ENCODE measurements at regions not wholly inside any gene's neighbourhood (a gene's known extent, or its start where the extent isn't known, plus 50 kb on each side); places are given as distances from the start of the nearest gene placed in this dataset.
"Not testable (repeated sequence)": the region's sequence is repeated elsewhere in the genome, so short reads cannot be mapped to it uniquely, and the experiment has no call there.

DNA sequence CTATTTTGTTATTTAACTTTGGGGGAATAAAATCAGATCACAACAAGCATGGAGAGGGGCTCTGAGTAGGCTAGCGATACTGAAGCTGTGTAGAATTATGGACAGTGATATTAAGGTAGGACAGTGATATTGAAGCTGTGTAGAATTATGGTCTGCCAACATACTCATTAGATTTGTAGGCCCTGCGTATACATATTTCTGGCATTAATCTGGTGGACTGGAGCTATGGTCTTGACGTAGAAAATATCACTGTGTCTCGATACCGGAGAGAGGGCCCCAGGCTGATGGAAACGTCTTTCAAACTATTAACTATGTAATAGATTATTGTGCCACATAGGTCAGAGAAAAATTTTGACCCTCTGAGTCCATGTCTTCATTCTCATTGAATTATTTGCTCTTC is 511.4 kb downstream of the ADCYAP1 start:
- no peak for DNase-seq (ENCODE audit: low spot score)

DNA sequence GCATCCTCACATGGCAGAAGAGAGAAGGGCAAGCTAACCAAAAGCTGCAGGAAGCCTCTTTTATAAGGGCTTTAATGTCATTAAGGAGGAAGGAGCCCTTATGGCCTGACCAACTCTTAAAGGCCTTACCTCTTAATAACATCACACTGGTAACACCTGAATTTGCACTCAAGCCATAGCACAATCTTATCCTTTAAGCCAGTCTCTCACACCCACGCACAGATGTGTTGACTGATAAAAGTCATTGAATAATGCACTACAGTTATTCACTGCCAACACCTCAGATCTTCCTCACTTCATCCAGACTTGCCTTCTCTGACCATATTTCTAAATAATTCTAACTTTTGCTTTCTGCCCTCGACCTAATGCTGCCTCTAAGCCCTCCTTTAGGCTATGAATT is 516.8 kb downstream of the ADCYAP1 start:
- DNase-seq (ENCODE audit: low spot score), result no peak

DNA sequence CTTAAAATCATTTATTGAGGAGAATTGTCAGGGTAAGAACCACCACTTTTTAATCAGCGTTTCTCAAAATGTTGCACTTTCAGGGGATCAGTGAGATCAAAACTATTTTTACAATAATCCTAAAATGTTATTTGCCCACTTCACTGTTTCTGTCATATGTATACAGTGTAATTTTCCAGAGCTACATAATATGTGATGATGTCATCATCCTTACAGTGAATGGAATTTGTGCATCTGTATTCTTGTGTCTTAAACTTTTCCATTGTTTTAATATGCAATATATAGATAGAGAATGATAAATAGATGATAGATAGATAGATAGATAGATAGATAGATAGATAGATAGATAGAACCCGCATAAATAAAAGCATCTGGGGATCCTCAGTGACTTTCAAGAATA is 518.0 kb downstream of the ADCYAP1 start:
- DNase-seq (ENCODE audit: low spot score), result no peak

DNA sequence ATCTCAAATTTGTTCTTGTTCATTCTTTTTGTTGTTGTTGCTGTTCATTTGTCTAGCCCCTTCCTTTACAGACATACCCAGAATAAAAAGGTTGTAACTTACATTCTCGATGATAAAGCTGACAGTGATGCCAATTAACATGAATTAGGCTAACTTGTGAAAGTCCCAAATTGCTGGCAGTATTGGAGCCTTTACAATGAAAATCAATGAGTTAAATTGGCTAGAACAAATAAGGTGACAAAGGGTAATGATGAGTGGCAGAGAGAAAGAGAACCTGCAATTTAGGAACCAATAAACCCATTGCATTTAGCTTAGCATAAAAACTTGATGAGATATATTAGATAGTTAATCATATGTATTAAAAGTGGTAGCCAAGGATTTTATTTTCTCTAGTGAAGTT is 521.0 kb downstream of the ADCYAP1 start:
- DNase-seq (ENCODE audit: low spot score), result no peak

DNA sequence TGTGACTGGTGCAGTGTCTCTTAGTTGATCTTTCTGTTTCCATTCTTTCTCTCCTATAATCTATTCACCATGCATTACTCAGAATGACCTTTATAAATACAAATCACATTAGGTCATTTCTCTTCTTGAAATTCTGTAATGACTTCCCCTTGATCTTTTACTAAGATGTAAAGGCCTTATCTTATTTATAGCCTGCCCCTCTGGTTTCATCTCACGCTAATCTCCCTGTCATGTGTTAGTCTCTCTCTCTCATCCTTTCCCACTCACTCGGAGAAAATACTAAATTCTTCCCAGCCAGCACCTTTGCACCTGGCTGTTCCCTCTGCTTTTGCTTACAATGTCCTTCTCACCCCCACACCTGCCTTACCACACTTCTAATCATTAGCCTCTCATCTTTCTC is 530.8 kb downstream of the ADCYAP1 start:
- no peak for DNase-seq (ENCODE audit: low spot score)

DNA sequence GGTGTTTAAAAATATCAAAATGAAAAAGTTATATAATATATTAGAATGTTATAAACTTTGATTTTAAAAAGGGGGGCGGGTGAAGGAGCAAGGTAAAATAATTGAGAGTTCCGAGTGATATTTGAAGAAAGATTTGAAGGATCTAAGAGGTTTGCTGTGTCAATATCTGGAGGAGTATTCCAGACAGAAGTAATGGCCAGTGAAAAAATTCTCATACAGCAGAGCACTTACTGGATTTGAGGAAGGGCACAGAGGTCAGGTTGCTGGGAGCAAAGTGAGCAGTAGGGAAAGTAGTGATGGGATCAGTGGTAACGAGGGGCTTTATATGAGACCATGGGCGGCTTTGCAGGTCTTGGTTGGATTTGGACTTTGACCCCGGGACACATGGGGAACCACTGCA is 531.5 kb downstream of the ADCYAP1 start:
- DNase-seq (ENCODE audit: low spot score), result no peak

DNA sequence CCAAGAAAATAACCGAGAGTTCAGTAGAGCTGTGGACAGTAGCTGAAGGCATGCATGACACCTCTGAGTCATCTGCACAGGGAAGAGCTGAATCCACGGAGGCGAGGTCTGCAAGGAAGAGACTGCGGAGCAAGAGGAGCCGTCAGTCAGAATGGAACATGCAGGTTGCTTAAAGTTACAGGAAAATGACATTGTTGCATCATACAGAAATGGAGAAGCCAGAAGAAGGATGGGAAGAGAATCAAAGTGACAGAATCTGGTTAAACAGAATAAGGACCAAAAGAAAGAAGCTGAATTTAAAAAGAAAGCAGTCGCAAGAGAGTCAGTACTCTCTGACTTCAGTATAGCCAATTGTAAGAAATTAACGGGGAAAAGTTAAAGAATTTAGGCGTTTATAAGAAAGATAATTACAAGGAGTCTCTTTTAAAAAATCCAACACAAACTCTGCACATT is 533.8 kb downstream of the ADCYAP1 start:
- DNase-seq (ENCODE audit: low spot score), result no peak

DNA sequence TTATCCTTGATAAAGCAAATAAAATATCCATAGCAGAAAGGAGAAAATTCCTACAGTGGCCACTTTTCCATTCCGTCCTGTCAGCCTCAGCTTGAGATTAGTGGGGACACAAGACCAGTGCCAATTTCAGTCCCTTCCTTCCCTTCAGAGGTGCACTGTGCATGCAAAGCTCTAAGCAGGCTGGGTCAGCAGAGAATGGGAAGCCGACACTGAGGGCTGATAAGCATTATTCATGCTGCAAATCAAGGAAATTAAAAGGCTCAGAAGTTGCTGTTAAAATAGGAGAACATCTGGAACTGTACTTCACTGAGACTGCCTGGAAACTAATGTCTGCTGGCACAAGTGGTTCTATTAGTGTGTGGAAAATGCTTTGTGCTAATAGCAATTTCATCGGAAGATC is 534.3 kb downstream of the ADCYAP1 start:
- no peak for DNase-seq (ENCODE audit: low spot score)

DNA sequence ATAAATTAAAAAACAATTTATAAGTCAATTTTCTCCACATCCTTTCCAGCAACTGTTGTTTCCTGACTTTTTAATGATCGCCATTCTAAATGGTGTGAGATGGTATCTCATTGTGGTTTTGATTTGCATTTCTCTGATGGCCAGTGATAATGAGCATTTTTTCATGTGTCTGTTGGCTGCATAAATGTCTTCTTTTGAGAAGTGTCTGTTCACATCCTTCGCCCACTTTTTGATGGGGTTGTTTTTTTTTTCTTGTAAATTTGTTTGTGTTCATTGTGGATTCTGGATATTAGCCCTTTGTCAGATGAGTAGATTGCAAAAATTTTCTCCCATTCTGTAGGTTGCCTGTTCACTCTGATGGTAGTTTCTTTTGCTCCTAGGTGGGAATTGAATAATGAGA is 539.4 kb downstream of the ADCYAP1 start:
- not testable (repeated sequence) for DNase-seq (ENCODE audit: low spot score)

DNA sequence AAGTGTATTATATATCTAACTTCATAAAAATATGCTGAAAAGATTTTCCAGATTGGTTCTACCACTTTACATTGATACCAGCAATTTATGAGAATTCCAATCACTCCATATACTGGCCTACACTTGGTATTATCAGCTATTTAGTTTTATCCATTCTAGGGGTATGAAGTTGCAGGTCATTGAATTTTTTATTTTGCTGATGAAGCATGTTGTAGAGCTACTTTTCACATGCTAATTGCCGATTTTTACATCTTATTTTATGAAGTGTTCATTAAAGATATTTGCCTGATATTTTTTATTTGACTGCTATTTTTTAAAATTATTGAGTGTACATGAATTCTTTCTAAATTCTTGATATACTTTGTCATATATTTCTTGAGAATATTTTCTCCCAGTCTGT is 542.1 kb downstream of the ADCYAP1 start:
- DNase-seq (ENCODE audit: low spot score), result no peak

DNA sequence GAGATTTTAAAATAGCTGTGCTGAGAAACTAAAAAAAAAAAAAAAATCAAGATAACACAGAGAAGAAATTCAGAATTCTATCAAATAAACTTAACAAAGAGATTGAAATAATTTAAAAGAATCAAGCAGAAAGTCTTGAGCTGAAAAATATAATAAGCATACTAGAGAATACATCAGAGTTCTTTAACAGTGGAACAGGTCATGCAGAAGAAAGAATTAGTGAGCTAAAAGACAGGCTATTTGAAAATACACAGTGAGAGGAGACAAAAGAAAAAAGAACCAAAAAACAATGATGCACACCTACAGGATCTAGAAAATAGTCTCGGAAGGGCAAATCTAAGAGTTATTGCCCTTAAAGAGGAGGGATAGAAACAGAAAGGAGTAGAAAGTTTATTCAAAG is 548.1 kb downstream of the ADCYAP1 start:
- no peak for DNase-seq (ENCODE audit: low spot score)

DNA sequence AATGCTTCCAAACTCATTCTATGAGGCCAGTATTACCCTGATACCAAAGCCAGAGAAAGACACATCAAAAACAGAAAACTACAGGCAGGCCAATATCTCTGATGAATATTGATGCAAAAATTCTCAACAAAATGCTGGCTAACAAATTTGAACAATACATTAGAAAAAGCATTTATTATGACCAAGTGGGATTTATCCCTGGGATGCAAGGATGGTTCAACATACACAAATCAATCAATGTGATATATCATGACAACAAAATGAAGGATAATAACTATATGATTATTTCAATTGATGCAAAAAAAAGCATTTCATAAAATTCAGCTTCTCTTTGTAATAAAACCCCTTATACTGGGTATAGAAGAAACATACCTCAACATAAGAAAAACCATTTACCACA is 550.9 kb downstream of the ADCYAP1 start:
- no peak for DNase-seq (ENCODE audit: low spot score)

DNA sequence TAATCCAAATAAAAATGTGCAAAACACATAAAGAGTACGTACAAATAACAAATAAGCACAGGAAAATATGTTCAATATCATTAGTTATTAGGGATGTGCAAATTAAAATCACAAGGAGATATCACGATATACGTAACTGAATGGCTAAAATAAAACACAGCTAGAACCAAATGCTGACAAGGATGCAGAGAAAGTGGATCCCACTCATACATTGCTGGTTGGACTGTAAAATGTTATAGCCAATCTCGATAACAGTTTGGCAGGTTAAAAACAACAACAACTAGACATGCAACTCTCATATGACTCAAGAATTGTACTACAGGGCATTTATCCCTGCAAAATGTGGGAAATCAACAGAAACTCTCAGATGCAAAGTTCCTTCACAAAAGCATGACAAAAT is 553.9 kb downstream of the ADCYAP1 start:
- no peak for DNase-seq (ENCODE audit: low spot score)

DNA sequence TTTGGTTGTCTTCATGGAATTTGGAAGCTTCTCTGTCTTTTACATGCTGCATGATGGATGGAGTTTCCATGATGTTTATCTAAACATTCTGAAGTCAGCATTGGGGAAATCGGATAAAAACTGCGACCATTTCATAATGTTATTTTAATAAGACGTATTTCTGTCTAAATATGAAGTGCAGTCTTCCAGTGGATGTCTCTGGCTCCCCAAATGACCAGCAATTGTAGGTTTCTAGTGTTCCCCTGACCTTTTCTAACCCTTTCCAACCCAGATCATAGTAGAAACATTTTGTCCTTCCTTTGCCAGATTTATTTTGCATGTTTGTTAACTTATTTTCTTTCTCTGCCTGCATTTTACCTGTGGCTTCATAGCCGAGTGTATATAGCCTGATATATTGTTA is 559.3 kb downstream of the ADCYAP1 start:
- DNase-seq (ENCODE audit: low spot score), result no peak

DNA sequence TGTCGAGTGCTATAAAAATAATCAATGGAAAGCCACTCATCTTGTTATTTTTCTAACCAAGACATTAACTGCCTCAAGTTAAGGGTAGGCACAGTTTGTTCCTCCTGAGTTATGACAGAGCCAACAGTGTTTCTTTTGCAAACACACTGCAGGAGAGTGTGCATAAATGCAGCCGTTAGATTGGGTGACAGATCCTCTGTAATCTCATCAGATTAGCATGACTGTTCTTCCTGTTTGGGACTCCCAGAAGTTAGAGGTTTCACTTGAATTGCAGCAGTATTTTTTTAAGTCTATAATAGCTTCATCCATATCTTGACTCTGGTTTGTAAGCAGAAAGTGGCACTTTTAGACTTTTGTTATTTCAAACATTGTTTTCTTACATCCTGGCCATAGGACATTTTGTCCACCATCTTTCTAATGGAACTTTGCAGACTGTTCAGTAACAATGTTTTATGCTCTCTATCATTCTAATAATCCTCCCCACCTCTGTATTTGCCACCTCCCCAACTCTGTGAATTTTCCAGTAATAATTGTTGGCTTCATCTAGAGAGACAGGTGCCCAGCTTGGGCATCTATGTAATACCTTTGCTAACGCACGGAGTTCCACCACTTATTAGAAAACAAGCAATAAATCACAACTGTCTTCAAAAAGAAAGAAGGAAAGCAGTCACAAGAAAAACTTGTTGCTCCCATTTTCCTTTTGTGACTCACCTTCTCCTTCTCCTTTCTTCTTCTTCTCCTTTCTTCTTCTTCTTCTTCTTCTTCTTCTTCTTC is 560.0 kb downstream of the ADCYAP1 start:
- DNase-seq (ENCODE audit: low spot score), result no peak

DNA sequence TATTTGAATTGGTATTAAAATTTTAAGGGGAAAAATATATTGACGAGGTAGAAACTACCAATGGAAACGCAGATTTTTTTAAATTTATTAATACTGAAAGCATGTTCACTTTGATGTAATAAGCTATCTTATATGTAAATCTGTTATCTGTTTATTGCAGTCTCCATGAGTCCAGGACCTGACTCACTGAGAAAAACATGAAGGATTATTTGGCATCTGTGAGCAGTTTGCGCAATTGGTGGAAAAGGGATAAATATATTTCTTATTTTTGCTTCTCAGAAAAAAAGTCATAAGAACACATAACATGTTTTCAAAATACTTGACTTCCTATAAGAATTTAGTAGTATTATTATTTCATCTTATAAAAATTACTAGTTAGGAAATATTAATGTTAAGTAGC is 561.4 kb downstream of the ADCYAP1 start:
- DNase-seq (ENCODE audit: low spot score), result no peak

DNA sequence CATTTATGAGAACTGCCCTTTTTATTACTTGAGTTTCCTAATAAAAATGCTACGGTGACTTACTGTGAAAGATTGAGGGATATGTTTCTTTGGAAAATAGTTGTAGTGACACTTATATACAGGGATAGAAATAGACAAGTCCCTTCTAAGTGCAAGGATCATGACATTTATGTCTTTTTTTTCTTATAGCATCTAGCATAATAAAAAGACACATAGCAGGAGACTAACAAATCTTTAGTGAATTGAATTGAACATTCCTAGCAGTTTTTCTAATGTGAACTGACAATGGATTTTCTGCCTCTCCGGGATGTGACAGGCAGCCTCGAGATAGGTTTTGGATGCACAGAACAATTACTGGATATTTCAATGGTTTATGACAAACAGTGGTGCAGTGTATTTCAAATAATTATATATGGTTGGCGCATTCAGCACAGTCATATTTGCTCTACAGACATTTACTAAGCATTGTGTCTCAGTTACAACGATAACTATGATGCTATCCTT is 562.8 kb downstream of the ADCYAP1 start:
- DNase-seq (ENCODE audit: low spot score), result no peak

DNA sequence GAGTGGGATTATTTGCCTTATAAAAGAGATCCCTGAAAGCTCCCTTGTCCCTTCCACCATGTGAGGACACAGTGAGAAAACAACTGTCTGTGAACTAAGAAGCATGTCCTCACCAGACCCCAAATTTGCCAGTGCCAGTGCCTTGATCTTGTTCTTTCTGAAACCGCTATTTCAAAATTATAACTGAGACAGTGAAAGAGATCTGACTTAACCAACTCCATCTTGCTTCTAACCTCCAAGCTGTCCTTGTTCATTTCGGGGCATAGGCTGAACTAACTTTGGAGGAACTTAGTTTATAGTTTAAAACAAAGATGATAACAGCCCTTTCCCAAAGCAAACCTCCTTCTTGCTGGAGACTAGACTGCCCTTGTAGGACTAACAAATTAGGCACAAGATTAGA is 563.9 kb downstream of the ADCYAP1 start:
- no peak for DNase-seq (ENCODE audit: low spot score)

DNA sequence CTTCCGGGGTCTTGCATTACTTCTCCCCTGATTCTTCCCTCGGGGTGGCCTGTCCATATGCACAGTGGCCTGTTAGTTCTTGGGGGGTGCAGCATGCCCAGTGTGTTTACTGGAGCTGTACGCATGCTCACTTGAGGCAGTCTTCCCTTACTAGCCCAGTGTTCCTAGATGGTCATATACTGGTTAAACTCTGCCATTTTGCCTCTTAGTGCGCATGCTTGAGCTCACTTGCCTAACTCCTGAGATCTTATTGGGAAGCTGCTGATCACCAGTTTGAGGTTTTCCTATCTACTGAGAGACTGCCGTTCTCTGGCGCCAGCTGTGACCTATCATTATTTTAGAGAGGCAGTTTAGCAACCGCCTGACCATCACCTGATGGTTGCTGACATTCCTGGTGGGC is 571.2 kb downstream of the ADCYAP1 start:
- DNase-seq (ENCODE audit: low spot score), result no peak

DNA sequence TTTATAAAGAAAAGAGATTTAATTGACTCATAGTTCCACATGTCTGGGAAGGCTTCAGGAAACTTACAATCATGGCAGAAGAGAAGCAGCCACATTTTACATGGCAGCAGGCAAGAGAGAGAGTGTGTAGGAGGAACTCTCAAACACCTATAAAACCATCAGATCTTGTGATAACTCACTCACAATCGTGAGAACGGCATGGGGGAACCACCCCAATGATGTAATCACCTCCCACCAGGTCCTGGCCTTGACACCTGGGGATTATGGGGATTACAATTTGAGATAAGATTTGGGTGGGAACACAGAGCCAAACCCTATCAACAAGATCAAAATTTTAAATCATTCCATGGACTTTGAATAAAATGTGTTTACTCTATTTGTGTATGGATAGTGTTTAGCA is 575.6 kb downstream of the ADCYAP1 start:
- DNase-seq (ENCODE audit: low spot score), result no peak

DNA sequence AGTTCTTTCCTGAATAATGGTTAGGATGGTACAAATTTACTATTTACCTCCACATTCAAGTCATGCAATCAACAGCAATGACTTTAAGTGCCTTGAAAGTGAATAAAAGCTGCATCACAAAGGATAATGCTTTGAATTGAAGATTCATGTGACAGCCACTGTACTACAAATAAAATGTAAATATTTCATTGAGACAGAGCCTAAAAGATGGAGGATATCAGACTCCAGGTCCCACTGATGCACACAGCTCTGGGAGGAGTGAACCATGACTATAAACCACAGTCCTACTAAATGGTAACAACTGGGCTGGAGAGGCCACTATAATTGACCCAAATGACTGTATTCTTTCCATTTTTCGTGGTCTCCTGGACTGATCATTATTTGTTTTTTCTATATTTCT is 576.9 kb downstream of the ADCYAP1 start:
- DNase-seq (ENCODE audit: low spot score), result no peak

DNA sequence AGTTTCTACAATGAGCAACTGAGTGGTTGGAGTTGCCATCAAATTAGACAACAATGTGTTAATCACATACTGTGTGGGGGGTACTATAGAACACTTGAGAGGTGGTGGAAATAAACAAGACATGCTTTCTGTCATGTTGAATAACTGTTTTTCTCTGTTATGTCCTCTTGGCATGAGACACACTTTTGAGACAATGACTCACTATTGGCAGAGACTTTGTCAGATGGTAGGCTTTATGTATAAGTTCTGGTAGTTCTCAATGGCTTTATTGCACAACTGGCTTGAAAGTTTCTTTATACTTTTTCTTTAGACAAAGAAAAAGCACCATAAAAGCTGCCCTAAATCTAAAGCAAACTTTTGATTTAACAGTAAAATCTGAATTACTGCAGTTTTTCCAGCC is 578.7 kb downstream of the ADCYAP1 start:
- DNase-seq (ENCODE audit: low spot score), result no peak

DNA sequence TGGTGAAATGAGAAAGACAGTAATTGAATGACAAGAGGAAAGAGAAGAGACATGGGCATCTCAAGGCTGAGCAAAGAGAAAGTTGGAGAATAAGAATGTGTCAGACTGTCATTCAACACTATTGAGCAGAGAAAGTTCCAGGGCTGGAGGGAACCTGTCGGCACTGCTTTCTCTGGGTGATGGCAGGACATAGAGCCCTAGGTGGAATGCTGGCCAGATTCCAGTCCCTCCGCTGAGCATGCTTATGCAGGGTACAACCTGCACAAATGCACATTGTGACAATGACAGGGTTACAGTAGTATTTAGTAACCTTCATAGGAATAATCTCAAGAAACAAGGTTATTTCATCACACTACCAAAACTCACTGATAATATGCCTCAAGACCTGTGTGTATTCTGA is 582.8 kb downstream of the ADCYAP1 start:
- no peak for DNase-seq (ENCODE audit: low spot score)

DNA sequence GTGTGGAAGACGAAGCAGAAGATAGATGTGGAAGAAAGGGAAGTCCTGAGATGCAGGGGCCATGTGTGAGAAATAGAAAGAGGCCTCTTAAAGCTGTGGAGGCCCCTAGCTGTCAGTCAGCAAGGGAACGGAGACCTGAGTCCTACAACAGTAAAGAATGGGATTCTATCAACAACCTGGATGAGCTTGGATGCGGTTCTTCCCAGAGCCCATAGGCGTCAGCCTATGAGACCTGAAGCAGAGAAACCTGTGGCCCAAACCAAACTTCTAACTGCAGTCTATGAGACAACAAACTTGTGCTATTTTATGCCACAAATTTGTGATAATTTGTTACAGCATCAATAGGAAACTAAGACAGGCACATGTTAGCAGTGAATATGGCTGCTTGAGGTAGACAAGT is 583.7 kb downstream of the ADCYAP1 start:
- no peak for DNase-seq (ENCODE audit: low spot score)

Measured in hematopoietic multipotent progenitor cell treated with erythropoietin and hydrocortisone succinate and interleukin-3 and kit ligand, for 17 days (in vitro differentiated cells).